ENCODE measurements at regions not wholly inside any gene's neighbourhood (a gene's known extent, or its start where the extent isn't known, plus 50 kb on each side); places are given as distances from the start of the nearest gene placed in this dataset.

GRCh38 chr7:109335951-109336350 lies 766.3 kb downstream of the DNAJB9 start:
- no peak for TF ChIP-seq CTCF (IDR thresholded peaks at IDR 0.05; ENCODE audit: borderline replicate concordance, insufficient read depth, low read depth, low read length)
- no peak overlapping the region for H3K4me3 ChIP-seq (ENCODE audit: low read depth, low read length)

GRCh38 chr7:109336531-109336930 lies 766.9 kb downstream of the DNAJB9 start:
- no peak overlapping the region for H3K4me3 ChIP-seq (ENCODE audit: low read depth, low read length)
- no peak for TF ChIP-seq CTCF (IDR thresholded peaks at IDR 0.05; ENCODE audit: borderline replicate concordance, insufficient read depth, low read depth, low read length)

- H3K4me3 ChIP-seq (ENCODE audit: low read depth, low read length), result no peak overlapping the region
- no peak for TF ChIP-seq CTCF (IDR thresholded peaks at IDR 0.05; ENCODE audit: borderline replicate concordance, insufficient read depth, low read depth, low read length)
Observed at GRCh38 chr7:109343678-109344077, 774.0 kb downstream of the DNAJB9 start.

GRCh38 chr7:109351493-109351892 lies 781.8 kb downstream of the DNAJB9 start:
- no peak for TF ChIP-seq CTCF (IDR thresholded peaks at IDR 0.05; ENCODE audit: borderline replicate concordance, insufficient read depth, low read depth, low read length)
- no peak overlapping the region for H3K4me3 ChIP-seq (ENCODE audit: low read depth, low read length)

- H3K4me3 ChIP-seq (ENCODE audit: low read depth, low read length), result no peak overlapping the region
- TF ChIP-seq CTCF (IDR thresholded peaks at IDR 0.05; ENCODE audit: borderline replicate concordance, insufficient read depth, low read depth, low read length), result no peak
Observed at GRCh38 chr7:109354000-109354399, 784.3 kb downstream of the DNAJB9 start.

- no peak overlapping the region for H3K4me3 ChIP-seq (ENCODE audit: low read depth, low read length)
- TF ChIP-seq CTCF (IDR thresholded peaks at IDR 0.05; ENCODE audit: borderline replicate concordance, insufficient read depth, low read depth, low read length), result no peak
Observed at GRCh38 chr7:109354552-109354951, 784.9 kb downstream of the DNAJB9 start.

- TF ChIP-seq CTCF (IDR thresholded peaks at IDR 0.05; ENCODE audit: borderline replicate concordance, insufficient read depth, low read depth, low read length), result no peak
- no peak overlapping the region for H3K4me3 ChIP-seq (ENCODE audit: low read depth, low read length)
Observed at GRCh38 chr7:109375823-109376222, 806.1 kb downstream of the DNAJB9 start.

Measured in GM12875 (cell line).